ENCODE measurements at regions not wholly inside any gene's neighbourhood (a gene's known extent, or its start where the extent isn't known, plus 50 kb on each side); places are given as distances from the start of the nearest gene placed in this dataset.
"Not testable (repeated sequence)": the region's sequence is repeated elsewhere in the genome, so short reads cannot be mapped to it uniquely, and the experiment has no call there.

- WGBS, result 65% methylated on average over 10 of the region's 10 CpGs
- intact Hi-C loops (cut with DNase I), result no loop called here
- no peaks in the 10 kb centered on the region for H3K9me3 ChIP-seq
- H3K4me1 ChIP-seq (replicated peaks), result no peaks in the 10 kb centered on the region
- H3K36me3 ChIP-seq, result no peaks in the 10 kb centered on the region
- no peak overlapping the region for H3K27ac ChIP-seq
- no peaks in the 10 kb centered on the region for H3K27me3 ChIP-seq (replicated peaks; ENCODE audit: insufficient read depth)
- TF ChIP-seq POLR2A (IDR thresholded peaks at IDR 0.05) (no peak), POLR2AphosphoS5 (IDR thresholded peaks at IDR 0.05) (no peak), CTCF (IDR thresholded peaks at IDR 0.05) (no peak)
- no peak overlapping the region for H3K4me3 ChIP-seq
- no peak for DNase-seq (ENCODE audit: low spot score)
Observed at GRCh38 chr10:21125471-21126228, 228.5 kb upstream of the NEBL start.

GRCh38 chr10:21122907-21123306, 225.8 kb upstream of the NEBL start:
- H3K9me3 ChIP-seq, result no peaks in the 10 kb centered on the region
- TF ChIP-seq POLR2A (IDR thresholded peaks at IDR 0.05) (no peak), CTCF (IDR thresholded peaks at IDR 0.05) (no peak), POLR2AphosphoS5 (IDR thresholded peaks at IDR 0.05) (no peak)
- no peak overlapping the region for H3K4me3 ChIP-seq
- H3K27me3 ChIP-seq (replicated peaks; ENCODE audit: insufficient read depth), result no peaks in the 10 kb centered on the region
- no peak overlapping the region for H3K27ac ChIP-seq
- no peak for DNase-seq (ENCODE audit: low spot score)
- H3K36me3 ChIP-seq, result no peaks in the 10 kb centered on the region
- no peaks in the 10 kb centered on the region for H3K4me1 ChIP-seq (replicated peaks)
- intact Hi-C loops (cut with DNase I), result no loop called here

- H3K36me3 ChIP-seq; H3K27me3 ChIP-seq (replicated peaks; ENCODE audit: insufficient read depth); DNase-seq (ENCODE audit: low spot score); H3K4me1 ChIP-seq (replicated peaks); H3K27ac ChIP-seq; H3K4me3 ChIP-seq; H3K9me3 ChIP-seq; intact Hi-C loops (cut with DNase I): not testable (repeated sequence)
- 90% methylated on average over 3 of the region's 3 CpGs for WGBS
Observed at GRCh38 chr10:21121822-21122221, 224.7 kb upstream of the NEBL start.

- Histone ChIP-seq H3K36me3 (no peaks in the 10 kb centered on the region), H3K4me1 (replicated peaks) (no peaks in the 10 kb centered on the region), H3K27me3 (replicated peaks; ENCODE audit: insufficient read depth) (no peaks in the 10 kb centered on the region), H3K4me3 (no peak overlapping the region), H3K9me3 (no peaks in the 10 kb centered on the region), H3K27ac (no peak overlapping the region)
- intact Hi-C loops (cut with DNase I), result no loop called here
- no peak for DNase-seq (ENCODE audit: low spot score)
- 90% methylated on average over 4 of the region's 4 CpGs for WGBS
- TF ChIP-seq CTCF (IDR thresholded peaks at IDR 0.05), result no peak
- no peak for TF ChIP-seq POLR2A (IDR thresholded peaks at IDR 0.05)
- no peak for TF ChIP-seq POLR2AphosphoS5 (IDR thresholded peaks at IDR 0.05)
Observed at GRCh38 chr10:21114683-21115082, 217.6 kb upstream of the NEBL start.

- DNase-seq (ENCODE audit: low spot score), result no peak
- TF ChIP-seq POLR2AphosphoS5 (IDR thresholded peaks at IDR 0.05) (no peak), POLR2A (IDR thresholded peaks at IDR 0.05) (no peak), CTCF (IDR thresholded peaks at IDR 0.05) (no peak)
- H3K36me3 ChIP-seq, result no peaks in the 10 kb centered on the region
- intact Hi-C loops (cut with DNase I), result no loop called here
- no peak overlapping the region for H3K4me3 ChIP-seq
- no peaks in the 10 kb centered on the region for H3K4me1 ChIP-seq (replicated peaks)
- no peaks in the 10 kb centered on the region for H3K27me3 ChIP-seq (replicated peaks; ENCODE audit: insufficient read depth)
- H3K9me3 ChIP-seq, result no peaks in the 10 kb centered on the region
- H3K27ac ChIP-seq, result no peak overlapping the region
- whole genome bisulfite sequencing, result 92% methylated on average over 2 of the region's 2 CpGs
Observed at GRCh38 chr10:21110358-21110757, 213.2 kb upstream of the NEBL start.

- H3K4me3 ChIP-seq; intact Hi-C loops (cut with DNase I); H3K27me3 ChIP-seq (replicated peaks; ENCODE audit: insufficient read depth); H3K27ac ChIP-seq; DNase-seq (ENCODE audit: low spot score); H3K9me3 ChIP-seq; H3K36me3 ChIP-seq; H3K4me1 ChIP-seq (replicated peaks): not testable (repeated sequence)
- WGBS, result 94% methylated on average over 4 of the region's 4 CpGs
Observed at GRCh38 chr10:21106931-21107330, 209.8 kb upstream of the NEBL start.

GRCh38 chr10:21105331-21105730, 208.2 kb upstream of the NEBL start:
- H3K9me3 ChIP-seq; H3K36me3 ChIP-seq; DNase-seq (ENCODE audit: low spot score); H3K4me3 ChIP-seq; H3K27me3 ChIP-seq (replicated peaks; ENCODE audit: insufficient read depth); H3K27ac ChIP-seq; H3K4me1 ChIP-seq (replicated peaks); intact Hi-C loops (cut with DNase I): not testable (repeated sequence)
- 80% methylated on average over 3 of the region's 3 CpGs for WGBS
